NCI-H1417 treated with DMSO at 0.1 percent for 48 hours (cell line): ENCODE measurements at regions not wholly inside any gene's neighbourhood (a gene's known extent, or its start where the extent isn't known, plus 50 kb on each side); places are given as distances from the start of the nearest gene placed in this dataset.
"Not testable (repeated sequence)": the region's sequence is repeated elsewhere in the genome, so short reads cannot be mapped to it uniquely, and the experiment has no call there.

ENCODE experiments used
- DNase-seq: peaks from one replicate; lab custom pipeline; 2025; lab: John Stamatoyannopoulos, UW

- no peak for DNase-seq
Observed at GRCh38 chr2:139550341-139550740, 770.2 kb upstream of the NXPH2 start.

- no peak for DNase-seq
Observed at GRCh38 chr2:139544186-139544851, 764.1 kb upstream of the NXPH2 start.

- DNase-seq: not testable (repeated sequence)
Observed at GRCh38 chr2:139538332-139539020, 758.3 kb upstream of the NXPH2 start.

- DNase-seq: no peak
Observed at GRCh38 chr2:139529080-139529479, 748.9 kb upstream of the NXPH2 start.

GRCh38 chr2:139526781-139527180, 746.6 kb upstream of the NXPH2 start:
- no peak for DNase-seq

- no peak for DNase-seq
Observed at GRCh38 chr2:139518321-139518720, 738.1 kb upstream of the NXPH2 start.

- DNase-seq: no peak
Observed at GRCh38 chr2:139514951-139515350, 734.8 kb upstream of the NXPH2 start.

- DNase-seq: no peak
Observed at GRCh38 chr2:139495851-139496250, 715.7 kb upstream of the NXPH2 start.

GRCh38 chr2:139492131-139492680, 712.0 kb upstream of the NXPH2 start:
- no peak for DNase-seq

- DNase-seq: no peak
Observed at GRCh38 chr2:139480161-139480650, 700.0 kb upstream of the NXPH2 start.

GRCh38 chr2:139478165-139478914, 698.1 kb upstream of the NXPH2 start:
- DNase-seq: peak; percentile 77

- DNase-seq: no peak
Observed at GRCh38 chr2:139477618-139478017, 697.4 kb upstream of the NXPH2 start.

GRCh38 chr2:139469985-139470384, 689.8 kb upstream of the NXPH2 start:
- no peak for DNase-seq

GRCh38 chr2:139465789-139466188, 685.6 kb upstream of the NXPH2 start:
- DNase-seq: no peak

GRCh38 chr2:139457873-139458272, 677.7 kb upstream of the NXPH2 start:
- DNase-seq: no peak

- DNase-seq: no peak
Observed at GRCh38 chr2:139454251-139454650, 674.1 kb upstream of the NXPH2 start.

GRCh38 chr2:139439100-139439499, 658.9 kb upstream of the NXPH2 start:
- no peak for DNase-seq

GRCh38 chr2:139438478-139438877, 658.3 kb upstream of the NXPH2 start:
- no peak for DNase-seq

- no peak for DNase-seq
Observed at GRCh38 chr2:139427164-139427563, 647.0 kb upstream of the NXPH2 start.

- no peak for DNase-seq
Observed at GRCh38 chr2:139424101-139424500, 643.9 kb upstream of the NXPH2 start.

- no peak for DNase-seq
Observed at GRCh38 chr2:139411236-139411635, 631.0 kb upstream of the NXPH2 start.

- DNase-seq: not testable (repeated sequence)
Observed at GRCh38 chr2:139410833-139411174, 630.6 kb upstream of the NXPH2 start.
